Neural cell (in vitro differentiated cells): ENCODE measurements at regions not wholly inside any gene's neighbourhood (a gene's known extent, or its start where the extent isn't known, plus 50 kb on each side); places are given as distances from the start of the nearest gene placed in this dataset.
"Not testable (repeated sequence)": the region's sequence is repeated elsewhere in the genome, so short reads cannot be mapped to it uniquely, and the experiment has no call there.

ENCODE experiments used
- EP300 ChIP-seq: fragments of 450-650 bp; conservative IDR thresholded peaks from 2 replicates; pipeline ENCODE4 v1.6.1; 2014; ENCODE audit warnings: antibody characterized with exemption, mild to moderate bottlenecking, moderate library complexity; ENCODE audit not compliant: poor library complexity, severe bottlenecking
- EZH2 ChIP-seq: fragments of 200-600, 300-800 bp; shearing (Covaris generic), sonication (generic); IDR thresholded peaks from 2 replicates; pipeline ENCODE4 v1.6.1; 2014; ENCODE audit warnings: antibody characterized with exemption, low read length, borderline replicate concordance, mild to moderate bottlenecking; ENCODE audit not compliant: insufficient read depth, poor library complexity, severe bottlenecking
- POLR2AphosphoS5 ChIP-seq: IDR thresholded peaks from 2 replicates; pipeline ENCODE4 v1.6.1; 2012
- TF ChIP-seq, protein P1 (sequence below): fragments of 450-650 bp; IDR thresholded peaks from 2 replicates; pipeline ENCODE4 v1.5.1; 2014; ENCODE audit warnings: antibody characterized with exemption, mild to moderate bottlenecking, moderate library complexity; ENCODE audit not compliant: poor library complexity, severe bottlenecking

DNA sequence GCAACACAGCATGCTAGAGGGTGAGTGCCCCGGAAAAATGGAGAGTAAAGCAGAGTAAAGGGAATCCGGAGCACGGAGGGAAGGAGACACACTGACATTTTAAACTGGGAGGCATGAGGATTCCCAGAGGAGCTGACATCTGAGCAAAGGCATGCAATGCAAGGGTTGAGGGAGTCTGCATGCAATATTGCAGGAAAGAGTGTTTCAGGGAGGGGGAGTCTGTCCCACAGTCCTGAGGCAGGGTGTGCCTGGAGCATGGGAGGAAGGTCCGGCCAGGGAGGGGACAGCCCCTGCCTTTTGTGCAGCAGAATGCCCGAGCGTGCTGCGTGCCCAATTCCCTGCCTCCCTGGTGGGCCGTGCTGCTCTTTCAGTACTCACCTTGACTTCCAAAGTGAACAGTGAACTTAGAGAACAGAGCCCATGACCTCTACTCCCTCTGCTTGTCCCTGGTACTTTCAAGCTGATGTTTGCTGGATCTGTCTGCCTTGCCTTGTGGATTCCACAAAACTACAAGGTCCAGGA is 163.9 kb downstream of the IGLL1 start:
- TF ChIP-seq, protein P1, sequence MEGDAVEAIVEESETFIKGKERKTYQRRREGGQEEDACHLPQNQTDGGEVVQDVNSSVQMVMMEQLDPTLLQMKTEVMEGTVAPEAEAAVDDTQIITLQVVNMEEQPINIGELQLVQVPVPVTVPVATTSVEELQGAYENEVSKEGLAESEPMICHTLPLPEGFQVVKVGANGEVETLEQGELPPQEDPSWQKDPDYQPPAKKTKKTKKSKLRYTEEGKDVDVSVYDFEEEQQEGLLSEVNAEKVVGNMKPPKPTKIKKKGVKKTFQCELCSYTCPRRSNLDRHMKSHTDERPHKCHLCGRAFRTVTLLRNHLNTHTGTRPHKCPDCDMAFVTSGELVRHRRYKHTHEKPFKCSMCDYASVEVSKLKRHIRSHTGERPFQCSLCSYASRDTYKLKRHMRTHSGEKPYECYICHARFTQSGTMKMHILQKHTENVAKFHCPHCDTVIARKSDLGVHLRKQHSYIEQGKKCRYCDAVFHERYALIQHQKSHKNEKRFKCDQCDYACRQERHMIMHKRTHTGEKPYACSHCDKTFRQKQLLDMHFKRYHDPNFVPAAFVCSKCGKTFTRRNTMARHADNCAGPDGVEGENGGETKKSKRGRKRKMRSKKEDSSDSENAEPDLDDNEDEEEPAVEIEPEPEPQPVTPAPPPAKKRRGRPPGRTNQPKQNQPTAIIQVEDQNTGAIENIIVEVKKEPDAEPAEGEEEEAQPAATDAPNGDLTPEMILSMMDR = not testable (repeated sequence)
- TF ChIP-seq POLR2AphosphoS5, EP300, EZH2: not testable (repeated sequence)
